Stomach (tissue), 4 donors: ENCODE measurements at regions not wholly inside any gene's neighbourhood (a gene's known extent, or its start where the extent isn't known, plus 50 kb on each side); places are given as distances from the start of the nearest gene placed in this dataset.

Source experiments
- CTCF ChIP-seq, 7 experiments: fragments of 450-650 bp in 4 of 7; fragments of 200-600 bp in 3 of 7; sonication (generic) in 3 of 7; IDR thresholded peaks; one replicate each; pipeline ENCODE4 v1.5.1; 2016 to 2019; ENCODE audit warnings: antibody characterized with exemption in 7 of 7, control low read depth in 2 of 7, mild to moderate bottlenecking in 1 of 7
- EP300 ChIP-seq: sonication (generic); formaldehyde crosslinking; IDR thresholded peaks from one replicate; pipeline ENCODE4 v1.6.1; 2017; ENCODE audit warnings: antibody characterized with exemption
- POLR2A ChIP-seq, 4 donors: fragments of 450-650 bp; IDR thresholded peaks; one replicate each; pipeline ENCODE4 v1.6.1; 2016; ENCODE audit warnings: antibody characterized with exemption in 4 of 4, control low read depth in 2 of 4, mild to moderate bottlenecking in 1 of 4, moderate library complexity in 1 of 4
- POLR2AphosphoS5 ChIP-seq, 3 donors: sonication (generic); formaldehyde crosslinking; IDR thresholded peaks; one replicate each; pipeline ENCODE4 v1.6.1; 2016; ENCODE audit warnings: antibody characterized with exemption in 3 of 3

- TF ChIP-seq CTCF (IDR thresholded peaks at IDR 0.05) = no peak
- TF ChIP-seq EP300 = no peak
- no peak for TF ChIP-seq POLR2A (IDR thresholded peaks at IDR 0.05)
- no peak for TF ChIP-seq POLR2AphosphoS5 (IDR thresholded peaks at IDR 0.05)
Observed at GRCh38 chr18:42360716-42361115, 405.7 kb downstream of the PIK3C3 start.
